ENCODE measurements at regions not wholly inside any gene's neighbourhood (a gene's known extent, or its start where the extent isn't known, plus 50 kb on each side); places are given as distances from the start of the nearest gene placed in this dataset.

GRCh38 chr5:105963696-105964255 is 1707.0 kb downstream of the EFNA5 start:
- DNase-seq (ENCODE audit: low read depth, low spot score): no peak
- TF ChIP-seq POLR2AphosphoS5 (IDR thresholded peaks at IDR 0.05; ENCODE audit: borderline replicate concordance, low read depth, low read length) (no peak), FOXP2 (optimal IDR thresholded peaks at IDR 0.05; ENCODE audit: control extremely low read depth, extremely low read length, insufficient read depth) (no peak), EZH2 (IDR thresholded peaks at IDR 0.05) (no peak)
- no peaks in the 10 kb centered on the region for H3K9me3 ChIP-seq (ENCODE audit: low read depth, low read length)
- no peaks in the 10 kb centered on the region for H3K36me3 ChIP-seq (ENCODE audit: insufficient read depth, low read length)
- H3K9ac ChIP-seq (ENCODE audit: insufficient read length): no peak overlapping the region
- no peak overlapping the region for H3K27ac ChIP-seq
- no peak overlapping the region for H3K4me3 ChIP-seq

GRCh38 chr5:105961572-105961971 is 1709.2 kb downstream of the EFNA5 start:
- TF ChIP-seq FOXP2 (optimal IDR thresholded peaks at IDR 0.05; ENCODE audit: control extremely low read depth, extremely low read length, insufficient read depth): no peak
- no peak for TF ChIP-seq EZH2 (IDR thresholded peaks at IDR 0.05)
- TF ChIP-seq POLR2AphosphoS5 (IDR thresholded peaks at IDR 0.05; ENCODE audit: borderline replicate concordance, low read depth, low read length): no peak
- no peak overlapping the region for H3K27ac ChIP-seq
- H3K36me3 ChIP-seq (ENCODE audit: insufficient read depth, low read length): no peaks in the 10 kb centered on the region
- no peak overlapping the region for H3K4me3 ChIP-seq
- no peaks in the 10 kb centered on the region for H3K9me3 ChIP-seq (ENCODE audit: low read depth, low read length)
- no peak overlapping the region for H3K9ac ChIP-seq (ENCODE audit: insufficient read length)
- no peak for DNase-seq (ENCODE audit: low read depth, low spot score)

GRCh38 chr5:105956456-105957196 is 1714.1 kb downstream of the EFNA5 start:
- TF ChIP-seq POLR2AphosphoS5 (IDR thresholded peaks at IDR 0.05; ENCODE audit: borderline replicate concordance, low read depth, low read length) (no peak), FOXP2 (optimal IDR thresholded peaks at IDR 0.05; ENCODE audit: control extremely low read depth, extremely low read length, insufficient read depth) (no peak)
- no peaks in the 10 kb centered on the region for H3K9me3 ChIP-seq (ENCODE audit: low read depth, low read length)
- no peak for DNase-seq (ENCODE audit: low read depth, low spot score)
- no peaks in the 10 kb centered on the region for H3K36me3 ChIP-seq (ENCODE audit: insufficient read depth, low read length)
- no peak overlapping the region for H3K4me3 ChIP-seq
- H3K27ac ChIP-seq: no peak overlapping the region
- no peak overlapping the region for H3K9ac ChIP-seq (ENCODE audit: insufficient read length)

- Histone ChIP-seq H3K27ac (no peak overlapping the region), H3K4me3 (no peak overlapping the region), H3K36me3 (ENCODE audit: insufficient read depth, low read length) (no peaks in the 10 kb centered on the region), H3K9ac (ENCODE audit: insufficient read length) (no peak overlapping the region), H3K9me3 (ENCODE audit: low read depth, low read length) (no peaks in the 10 kb centered on the region)
- no peak for TF ChIP-seq EZH2 (IDR thresholded peaks at IDR 0.05)
- TF ChIP-seq FOXP2 (optimal IDR thresholded peaks at IDR 0.05; ENCODE audit: control extremely low read depth, extremely low read length, insufficient read depth): no peak
- TF ChIP-seq POLR2AphosphoS5 (IDR thresholded peaks at IDR 0.05; ENCODE audit: borderline replicate concordance, low read depth, low read length): no peak
- no peak for DNase-seq (ENCODE audit: low read depth, low spot score)
Measured at GRCh38 chr5:105954341-105954740, 1716.4 kb downstream of the EFNA5 start.

GRCh38 chr5:105953616-105954015 is 1717.1 kb downstream of the EFNA5 start:
- no peak for TF ChIP-seq FOXP2 (optimal IDR thresholded peaks at IDR 0.05; ENCODE audit: control extremely low read depth, extremely low read length, insufficient read depth)
- no peak for TF ChIP-seq EZH2 (IDR thresholded peaks at IDR 0.05)
- TF ChIP-seq POLR2AphosphoS5 (IDR thresholded peaks at IDR 0.05; ENCODE audit: borderline replicate concordance, low read depth, low read length): no peak
- H3K27ac ChIP-seq: no peak overlapping the region
- DNase-seq (ENCODE audit: low read depth, low spot score): no peak
- H3K9me3 ChIP-seq (ENCODE audit: low read depth, low read length): no peaks in the 10 kb centered on the region
- no peak overlapping the region for H3K9ac ChIP-seq (ENCODE audit: insufficient read length)
- H3K4me3 ChIP-seq: no peak overlapping the region
- no peaks in the 10 kb centered on the region for H3K36me3 ChIP-seq (ENCODE audit: insufficient read depth, low read length)

GRCh38 chr5:105952875-105953274 is 1717.9 kb downstream of the EFNA5 start:
- no peak for DNase-seq (ENCODE audit: low read depth, low spot score)
- Histone ChIP-seq H3K9me3 (ENCODE audit: low read depth, low read length) (no peaks in the 10 kb centered on the region), H3K27ac (peak overlapping the region; percentile 71), H3K4me3 (no peak overlapping the region), H3K36me3 (ENCODE audit: insufficient read depth, low read length) (no peaks in the 10 kb centered on the region), H3K9ac (ENCODE audit: insufficient read length) (no peak overlapping the region)
- TF ChIP-seq FOXP2 (optimal IDR thresholded peaks at IDR 0.05; ENCODE audit: control extremely low read depth, extremely low read length, insufficient read depth) (no peak), POLR2AphosphoS5 (IDR thresholded peaks at IDR 0.05; ENCODE audit: borderline replicate concordance, low read depth, low read length) (no peak), EZH2 (IDR thresholded peaks at IDR 0.05) (no peak)

GRCh38 chr5:105947461-105947860 is 1723.3 kb downstream of the EFNA5 start:
- Histone ChIP-seq H3K9me3 (ENCODE audit: low read depth, low read length) (no peaks in the 10 kb centered on the region), H3K4me3 (no peak overlapping the region), H3K27ac (no peak overlapping the region), H3K36me3 (ENCODE audit: insufficient read depth, low read length) (no peaks in the 10 kb centered on the region), H3K9ac (ENCODE audit: insufficient read length) (no peak overlapping the region)
- no peak for TF ChIP-seq EZH2 (IDR thresholded peaks at IDR 0.05)
- no peak for TF ChIP-seq POLR2AphosphoS5 (IDR thresholded peaks at IDR 0.05; ENCODE audit: borderline replicate concordance, low read depth, low read length)
- TF ChIP-seq FOXP2 (optimal IDR thresholded peaks at IDR 0.05; ENCODE audit: control extremely low read depth, extremely low read length, insufficient read depth): no peak
- DNase-seq (ENCODE audit: low read depth, low spot score): no peak

- DNase-seq (ENCODE audit: low read depth, low spot score): no peak
- no peak for TF ChIP-seq POLR2AphosphoS5 (IDR thresholded peaks at IDR 0.05; ENCODE audit: borderline replicate concordance, low read depth, low read length)
- no peak for TF ChIP-seq FOXP2 (optimal IDR thresholded peaks at IDR 0.05; ENCODE audit: control extremely low read depth, extremely low read length, insufficient read depth)
- Histone ChIP-seq H3K36me3 (ENCODE audit: insufficient read depth, low read length) (no peaks in the 10 kb centered on the region), H3K4me3 (no peak overlapping the region), H3K27ac (no peak overlapping the region), H3K9me3 (ENCODE audit: low read depth, low read length) (no peaks in the 10 kb centered on the region), H3K9ac (ENCODE audit: insufficient read length) (no peak overlapping the region)
Measured at GRCh38 chr5:105945203-105945972, 1725.3 kb downstream of the EFNA5 start.

Data from SK-N-MC (cell line).